SU-DHL-6 (cell line): ENCODE measurements at regions not wholly inside any gene's neighbourhood (a gene's known extent, or its start where the extent isn't known, plus 50 kb on each side); places are given as distances from the start of the nearest gene placed in this dataset.

ENCODE experiments used
- EZH2phosphoT487 ChIP-seq: fragments of 200-600 bp; sonication (generic), shearing (Covaris generic); conservative IDR thresholded peaks from 2 replicates; pipeline ENCODE4 v1.6.1; 2018; ENCODE audit warnings: mild to moderate bottlenecking, antibody characterized with exemption, low read length, moderate library complexity, mixed read lengths
- TF ChIP-seq, protein P1 (sequence below): fragments of 200-600 bp; sonication (generic); IDR thresholded peaks from one replicate; pipeline ENCODE4 v1.5.1; 2017; ENCODE audit warnings: antibody characterized with exemption, mild to moderate bottlenecking, low read length, moderate library complexity; ENCODE audit not compliant: insufficient read depth, poor library complexity, severe bottlenecking

DNA sequence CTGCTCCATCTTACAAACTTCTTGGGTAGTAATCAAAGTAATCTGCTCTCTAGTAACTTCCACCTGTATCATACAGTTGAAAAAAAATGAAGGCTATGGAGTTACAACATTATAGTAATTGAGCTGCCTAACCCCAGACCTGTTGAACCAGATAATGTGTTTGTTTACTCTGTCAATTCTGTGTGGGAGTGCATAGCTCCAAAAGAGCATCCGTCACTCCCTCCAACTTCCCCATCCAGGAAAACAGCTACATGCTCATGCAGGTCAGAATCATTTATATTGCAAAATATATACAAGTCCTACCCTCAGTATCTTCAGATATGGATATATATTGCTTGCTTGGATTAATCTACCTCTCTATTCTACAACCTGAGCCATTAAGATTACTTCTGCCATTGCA is 244.0 kb upstream of the ANO5 start:
- TF ChIP-seq, protein P1, sequence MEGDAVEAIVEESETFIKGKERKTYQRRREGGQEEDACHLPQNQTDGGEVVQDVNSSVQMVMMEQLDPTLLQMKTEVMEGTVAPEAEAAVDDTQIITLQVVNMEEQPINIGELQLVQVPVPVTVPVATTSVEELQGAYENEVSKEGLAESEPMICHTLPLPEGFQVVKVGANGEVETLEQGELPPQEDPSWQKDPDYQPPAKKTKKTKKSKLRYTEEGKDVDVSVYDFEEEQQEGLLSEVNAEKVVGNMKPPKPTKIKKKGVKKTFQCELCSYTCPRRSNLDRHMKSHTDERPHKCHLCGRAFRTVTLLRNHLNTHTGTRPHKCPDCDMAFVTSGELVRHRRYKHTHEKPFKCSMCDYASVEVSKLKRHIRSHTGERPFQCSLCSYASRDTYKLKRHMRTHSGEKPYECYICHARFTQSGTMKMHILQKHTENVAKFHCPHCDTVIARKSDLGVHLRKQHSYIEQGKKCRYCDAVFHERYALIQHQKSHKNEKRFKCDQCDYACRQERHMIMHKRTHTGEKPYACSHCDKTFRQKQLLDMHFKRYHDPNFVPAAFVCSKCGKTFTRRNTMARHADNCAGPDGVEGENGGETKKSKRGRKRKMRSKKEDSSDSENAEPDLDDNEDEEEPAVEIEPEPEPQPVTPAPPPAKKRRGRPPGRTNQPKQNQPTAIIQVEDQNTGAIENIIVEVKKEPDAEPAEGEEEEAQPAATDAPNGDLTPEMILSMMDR, result no peak
- TF ChIP-seq EZH2phosphoT487, result no peak
